WTC11 (cell line): ENCODE measurements at regions not wholly inside any gene's neighbourhood (a gene's known extent, or its start where the extent isn't known, plus 50 kb on each side); places are given as distances from the start of the nearest gene placed in this dataset.

Experiments
- ATAC-seq: fragments of 200-7000 bp; cut with Tn5 transposase; 2 replicates; pipeline ENCODE4 v1.10.0; 2021; ENCODE audit warnings: mild to moderate bottlenecking, moderate library complexity
- CTCF ChIA-PET: fragments of 300-600 bp; sonication (Branson Sonifier 250); formaldehyde crosslinking; loops from one replicate; lab custom pipeline; 2021; ENCODE audit warnings: antibody characterized with exemption; lab: Charles Lee
- POLR2A ChIA-PET: fragments of 350-600 bp; sonication (Branson Sonifier 250); formaldehyde crosslinking; loops from one replicate; lab custom pipeline; 2021; ENCODE audit warnings: antibody characterized with exemption; lab: Charles Lee
- DNase-seq: peaks from one replicate; pipeline ENCODE4 v3.0.0; 2021; ENCODE audit warnings: low spot score
- H3K27ac Mint-ChIP-seq: 2 replicates; pipeline ENCODE4 v1.8.0; 2021; ENCODE audit warnings: mixed read lengths
- H3K27me3 Mint-ChIP-seq: 2 replicates; pipeline ENCODE4 v1.8.0; 2021; ENCODE audit warnings: low read depth, mild to moderate bottlenecking, moderate library complexity, mixed read lengths
- H3K36me3 Mint-ChIP-seq: 2 replicates; pipeline ENCODE4 v1.8.0; 2021; ENCODE audit warnings: mixed read lengths
- H3K4me1 Mint-ChIP-seq: 2 replicates; pipeline ENCODE4 v1.8.0; 2022; ENCODE audit warnings: mixed read lengths
- H3K4me3 Mint-ChIP-seq: 2 replicates; pipeline ENCODE4 v1.8.0; 2021; ENCODE audit warnings: mild to moderate bottlenecking, moderate library complexity, mixed read lengths
- H3K9me3 Mint-ChIP-seq: 2 replicates; pipeline ENCODE4 v1.8.0; 2021; ENCODE audit warnings: mixed read lengths
- ATF1 ChIP-seq: sonication (generic); formaldehyde crosslinking; IDR thresholded peaks from 2 replicates; pipeline ENCODE4 v1.8.1; 2023; ENCODE audit warnings: mild to moderate bottlenecking, moderate library complexity, missing genetic modification reagents
- ATF2 ChIP-seq: sonication (generic); formaldehyde crosslinking; IDR thresholded peaks from 2 replicates; pipeline ENCODE4 v1.8.1; 2022; ENCODE audit warnings: low read depth, missing genetic modification reagents, borderline replicate concordance
- CBFB ChIP-seq: sonication (generic); formaldehyde crosslinking; IDR thresholded peaks from 2 replicates; pipeline ENCODE4 v1.8.1; 2022; ENCODE audit warnings: mild to moderate bottlenecking, low read depth, missing genetic modification reagents
- CREM ChIP-seq: sonication (generic); formaldehyde crosslinking; IDR thresholded peaks from 2 replicates; pipeline ENCODE4 v1.8.1; 2022; ENCODE audit warnings: mild to moderate bottlenecking, missing genetic modification reagents, moderate library complexity
- ELF4 ChIP-seq: sonication (generic); formaldehyde crosslinking; IDR thresholded peaks from 2 replicates; pipeline ENCODE4 v1.8.1; 2022; ENCODE audit warnings: low read depth, mild to moderate bottlenecking, moderate library complexity, missing genetic modification reagents
- ETV6 ChIP-seq: sonication (generic); formaldehyde crosslinking; IDR thresholded peaks from 2 replicates; pipeline ENCODE4 v1.8.1; 2022; ENCODE audit warnings: mild to moderate bottlenecking, missing genetic modification reagents
- GTF2I ChIP-seq: fragments of 250-450 bp; sonication (Bioruptor Pico); conservative IDR thresholded peaks from 2 replicates; pipeline ENCODE4 v1.4.0; 2021; ENCODE audit warnings: mild to moderate bottlenecking
- MXD4 ChIP-seq: fragments of 250-450 bp; sonication (Bioruptor Pico); IDR thresholded peaks from 2 replicates; pipeline ENCODE4 v1.8.0; 2021; ENCODE audit warnings: mild to moderate bottlenecking, moderate library complexity, borderline replicate concordance
- MYBL2 ChIP-seq: sonication (generic); formaldehyde crosslinking; IDR thresholded peaks from 2 replicates; pipeline ENCODE4 v1.8.1; 2023; ENCODE audit warnings: mild to moderate bottlenecking, moderate library complexity, missing genetic modification reagents
- NFE2L1 ChIP-seq: sonication (generic); formaldehyde crosslinking; IDR thresholded peaks from 2 replicates; pipeline ENCODE4 v1.8.1; 2023; ENCODE audit warnings: missing genetic modification reagents
- PREB ChIP-seq: sonication (generic); formaldehyde crosslinking; IDR thresholded peaks from 2 replicates; pipeline ENCODE4 v1.8.1; 2022; ENCODE audit warnings: mild to moderate bottlenecking, missing genetic modification reagents, moderate library complexity, borderline replicate concordance
- PRRX2 ChIP-seq: fragments of 250-450 bp; sonication (Bioruptor Pico); IDR thresholded peaks from 2 replicates; pipeline ENCODE4 v1.8.0; 2021; ENCODE audit warnings: mild to moderate bottlenecking
- RELA ChIP-seq: sonication (generic); formaldehyde crosslinking; IDR thresholded peaks from 2 replicates; pipeline ENCODE4 v1.8.1; 2022; ENCODE audit warnings: missing genetic modification reagents, mild to moderate bottlenecking, borderline replicate concordance
- USF1 ChIP-seq: sonication (generic); formaldehyde crosslinking; IDR thresholded peaks from 2 replicates; pipeline ENCODE4 v1.8.0; 2022; ENCODE audit warnings: mild to moderate bottlenecking, missing genetic modification reagents
- ZBTB43 ChIP-seq: sonication (generic); formaldehyde crosslinking; IDR thresholded peaks from 2 replicates; pipeline ENCODE4 v1.8.1; 2023; ENCODE audit warnings: mild to moderate bottlenecking, missing genetic modification reagents
- ZNF263 ChIP-seq: sonication (generic); formaldehyde crosslinking; IDR thresholded peaks from 2 replicates; pipeline ENCODE4 v1.8.1; 2022; ENCODE audit warnings: low read depth, mild to moderate bottlenecking, moderate library complexity, missing genetic modification reagents
- ZNF317 ChIP-seq: sonication (generic); formaldehyde crosslinking; IDR thresholded peaks from 2 replicates; pipeline ENCODE4 v1.8.1; 2023; ENCODE audit warnings: low read depth, mild to moderate bottlenecking, moderate library complexity, missing genetic modification reagents, borderline replicate concordance
- ZNF425 ChIP-seq: fragments of 250-450 bp; sonication (Bioruptor Pico); conservative IDR thresholded peaks from 2 replicates; pipeline ENCODE4 v1.9.0; 2021; ENCODE audit warnings: mild to moderate bottlenecking
- ZNF512 ChIP-seq: sonication (generic); formaldehyde crosslinking; IDR thresholded peaks from 2 replicates; pipeline ENCODE4 v1.8.1; 2022; ENCODE audit warnings: missing genetic modification reagents, borderline replicate concordance
- ZNF671 ChIP-seq: fragments of 250-450 bp; sonication (Bioruptor Pico); IDR thresholded peaks from 2 replicates; pipeline ENCODE4 v1.8.0; 2021; ENCODE audit warnings: mild to moderate bottlenecking
- ZSCAN18 ChIP-seq: fragments of 250-450 bp; sonication (Bioruptor Pico); IDR thresholded peaks from 2 replicates; pipeline ENCODE4 v2.1.2; 2022; ENCODE audit warnings: mild to moderate bottlenecking, moderate library complexity

GRCh38 chr12:38409511-38409910, 92.9 kb downstream of the ALG10B start:
- peaks cover 32% of the 10 kb centered on the region for H3K4me1 Mint-ChIP-seq
- no peaks in the 10 kb centered on the region for H3K27me3 Mint-ChIP-seq
- TF ChIP-seq MYBL2 (CRISPR knock-in tag) (no peak), ZSCAN18 (CRISPR knock-in tag) (no peak), USF1 (no peak), ZNF512 (no peak), ZBTB43 (CRISPR knock-in tag) (no peak), MXD4 (CRISPR knock-in tag) (no peak), CREM (CRISPR knock-in tag) (no peak), ATF1 (CRISPR knock-in tag) (no peak), CBFB (CRISPR knock-in tag) (no peak), PREB (no peak), PRRX2 (no peak), ZNF317 (CRISPR knock-in tag) (no peak), ZNF263 (no peak), ETV6 (CRISPR knock-in tag) (no peak), GTF2I (CRISPR knock-in tag) (no peak), NFE2L1 (CRISPR knock-in tag) (no peak), ELF4 (no peak), ATF2 (CRISPR knock-in tag) (no peak)
- ATAC-seq (no peak), DNase-seq (no peak)
- peaks cover 26% of the 10 kb centered on the region for H3K9me3 Mint-ChIP-seq
- no peak overlapping the region for H3K27ac Mint-ChIP-seq
- H3K36me3 Mint-ChIP-seq = peaks cover 20% of the 10 kb centered on the region
- CTCF ChIA-PET = no interaction called here
- POLR2A ChIA-PET = no interaction called here
- H3K4me3 Mint-ChIP-seq = no peak overlapping the region

GRCh38 chr12:38411426-38411825, 94.9 kb downstream of the ALG10B start:
- DNase-seq (no peak), ATAC-seq (no peak)
- H3K4me3 Mint-ChIP-seq = no peak overlapping the region
- no peak overlapping the region for H3K27ac Mint-ChIP-seq
- POLR2A ChIA-PET = no interaction called here
- H3K36me3 Mint-ChIP-seq = peaks cover 4% of the 10 kb centered on the region
- CTCF ChIA-PET = interaction anchor here (0.8 kb wide), 1 partner anchor 26 kb away, joined by 3 read pairs; no protein-coding TSS in a partner anchor
- peaks cover 8% of the 10 kb centered on the region for H3K9me3 Mint-ChIP-seq
- peaks cover 32% of the 10 kb centered on the region for H3K4me1 Mint-ChIP-seq
- no peaks in the 10 kb centered on the region; the same call in 1 of the 2 replicates for H3K27me3 Mint-ChIP-seq
- no peak for TF ChIP-seq RELA (CRISPR knock-in tag)
- TF ChIP-seq PREB = no peak
- no peak for TF ChIP-seq ZNF425 (CRISPR knock-in tag)
- no peak for TF ChIP-seq ATF1 (CRISPR knock-in tag)
- TF ChIP-seq ZNF671 (CRISPR knock-in tag) = no peak
- TF ChIP-seq ZNF512 = no peak
